ENCODE measurements at regions not wholly inside any gene's neighbourhood (a gene's known extent, or its start where the extent isn't known, plus 50 kb on each side); places are given as distances from the start of the nearest gene placed in this dataset.
"Not testable (repeated sequence)": the region's sequence is repeated elsewhere in the genome, so short reads cannot be mapped to it uniquely, and the experiment has no call there.

DNA sequence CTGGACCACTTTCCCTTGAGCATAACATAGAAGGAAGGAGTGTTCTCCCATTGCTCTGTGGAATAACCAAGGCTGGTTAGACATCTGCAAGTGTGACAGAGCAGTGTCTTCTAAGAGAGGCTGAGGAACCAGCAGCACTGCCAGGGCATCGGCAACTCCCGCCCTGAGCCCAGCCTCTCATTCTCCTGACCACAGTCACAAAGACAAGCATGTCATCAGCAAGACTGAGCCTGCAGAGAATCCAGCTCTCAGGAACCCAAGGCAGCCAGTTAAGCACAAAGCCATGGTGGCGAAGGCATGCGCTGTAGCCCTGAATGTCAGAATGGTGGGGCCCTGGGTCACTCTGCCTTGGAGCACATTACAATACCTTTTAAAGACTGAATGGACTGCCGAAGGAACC, 253.9 kb downstream of the AGTPBP1 start:
- no peak for DNase-seq

DNA sequence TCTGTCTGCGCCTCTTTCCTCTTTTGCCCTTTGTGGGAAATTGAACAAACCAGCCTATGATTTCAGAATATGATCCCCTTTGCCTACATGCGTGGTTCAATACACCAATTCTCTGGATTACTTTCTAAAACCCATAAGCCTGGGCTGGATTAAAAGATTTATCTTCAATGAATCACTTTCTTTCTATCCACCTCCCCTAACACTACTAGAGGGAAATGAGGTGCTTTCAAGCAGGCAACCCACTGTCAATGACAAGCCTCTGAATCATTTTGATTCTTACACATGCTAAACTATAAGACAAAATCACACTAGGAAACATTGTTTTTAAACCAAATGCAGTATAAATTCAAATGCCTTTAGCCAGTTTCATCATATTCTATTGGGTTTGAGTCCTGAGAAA, 257.5 kb downstream of the AGTPBP1 start:
- no peak for DNase-seq

DNA sequence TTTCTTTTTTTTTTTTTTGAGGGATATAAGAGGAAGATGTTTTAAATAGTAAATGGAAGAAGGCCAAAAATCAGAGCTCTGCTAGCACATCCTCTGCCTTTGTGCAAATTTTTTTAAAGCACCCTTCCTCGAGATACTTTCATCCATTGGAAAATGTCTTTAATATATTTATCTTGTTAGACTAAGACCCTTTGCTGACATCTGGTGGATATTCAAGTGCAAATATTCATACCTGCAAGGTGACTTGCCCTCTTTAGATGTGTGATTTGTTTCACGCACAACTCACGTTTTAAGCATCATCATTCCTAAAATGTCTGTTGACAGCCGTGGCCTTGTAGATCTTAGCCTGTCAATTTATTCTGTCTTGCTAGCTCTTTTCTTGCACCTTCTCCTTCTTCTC, 258.5 kb downstream of the AGTPBP1 start:
- DNase-seq = no peak

DNA sequence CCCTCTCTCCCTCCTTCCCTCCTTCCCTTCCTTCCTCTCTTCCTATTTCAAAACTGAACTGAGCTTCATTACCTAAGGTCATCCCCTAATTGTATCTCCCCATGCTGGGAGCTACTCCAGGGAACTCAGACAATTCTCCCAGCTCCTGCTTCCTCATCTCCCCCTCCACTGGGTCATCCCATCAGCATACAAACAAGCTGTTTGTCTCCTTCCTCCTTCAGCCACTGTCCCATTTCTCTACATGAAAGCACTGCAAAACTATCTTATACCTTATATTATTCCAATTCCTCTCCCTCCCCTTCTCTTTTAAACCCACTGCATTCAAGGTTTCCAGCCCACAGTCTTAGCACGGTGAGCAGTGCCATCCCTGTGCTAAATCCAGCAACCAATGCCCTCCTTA, 262.4 kb downstream of the AGTPBP1 start:
- DNase-seq = no peak

DNA sequence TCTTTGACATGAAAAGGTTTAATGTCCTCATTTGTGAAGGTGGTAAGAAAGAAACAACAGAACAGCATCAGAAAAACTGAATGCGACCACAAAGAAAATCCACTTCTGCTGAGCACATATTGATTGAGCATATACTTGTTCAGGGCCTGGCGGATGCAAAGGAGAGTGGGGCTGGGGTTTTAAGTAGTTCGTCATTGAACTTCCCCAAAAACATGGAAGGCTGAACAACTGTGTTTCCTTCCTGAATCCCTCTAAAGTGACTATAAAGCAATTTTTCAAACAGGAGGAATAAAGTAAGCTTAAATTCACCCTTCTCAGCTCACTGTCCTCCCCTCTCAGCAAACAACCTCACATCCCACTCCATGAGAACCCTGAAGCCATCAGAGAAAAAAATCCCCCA, 262.9 kb downstream of the AGTPBP1 start:
- DNase-seq = no peak

DNA sequence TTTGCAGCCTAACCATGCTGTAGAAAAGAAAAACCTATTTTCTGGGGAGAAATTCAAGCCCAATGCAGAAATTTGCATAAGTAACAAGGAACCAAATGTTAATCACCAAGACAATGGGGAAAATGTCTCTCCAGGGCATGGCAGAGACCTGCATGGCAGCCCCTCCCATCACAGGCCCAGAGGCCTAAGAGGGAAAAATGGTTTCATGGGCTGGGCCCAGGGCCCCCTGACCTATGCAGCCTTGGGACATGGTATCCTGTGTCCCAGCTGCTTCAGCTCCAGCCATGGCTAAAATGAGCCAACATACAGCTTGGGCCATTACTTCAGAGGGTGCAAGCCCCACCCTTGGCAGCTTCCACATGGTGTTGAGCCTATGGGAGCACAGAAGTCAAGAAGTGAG, 266.9 kb downstream of the AGTPBP1 start:
- not testable (repeated sequence) for DNase-seq

DNA sequence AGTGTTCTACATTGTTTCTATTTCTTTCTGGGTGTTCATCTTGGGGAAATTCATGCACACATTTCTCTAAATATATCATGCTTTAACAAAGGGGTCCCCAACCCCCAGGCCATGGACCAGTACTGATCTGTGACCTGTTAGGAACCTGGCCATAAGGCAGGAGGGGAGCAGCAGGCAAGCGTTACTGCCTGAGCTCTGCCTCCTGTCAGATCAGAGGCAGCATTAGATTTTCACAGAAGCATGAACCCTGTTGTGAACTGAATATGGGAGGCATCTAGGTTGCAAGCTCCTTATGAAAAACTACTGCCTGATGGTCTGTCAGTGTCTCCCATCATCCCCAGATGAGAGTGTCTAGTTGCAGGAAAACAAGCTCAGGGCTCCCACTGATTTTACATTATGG, 270.0 kb downstream of the AGTPBP1 start:
- no peak for DNase-seq

DNA sequence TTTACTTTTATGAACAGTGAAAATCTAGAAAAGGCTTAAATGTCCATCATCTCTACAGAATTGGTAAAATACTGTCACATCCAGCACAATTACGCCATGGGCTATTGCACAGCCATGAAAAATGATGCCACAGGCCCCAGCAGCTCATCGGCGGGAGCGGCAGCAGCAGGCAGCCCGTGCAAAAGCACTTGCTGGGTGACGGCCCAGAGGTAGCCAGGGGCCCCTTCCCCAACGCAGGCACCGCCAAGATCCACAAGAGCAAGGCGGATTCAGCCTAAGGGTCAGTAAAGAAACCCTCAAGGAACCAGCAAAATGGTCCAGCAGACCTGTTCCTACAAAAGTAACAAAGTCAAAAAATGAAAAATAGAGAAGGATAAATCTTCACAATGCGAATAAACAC, 272.7 kb downstream of the AGTPBP1 start:
- no peak for DNase-seq

DNA sequence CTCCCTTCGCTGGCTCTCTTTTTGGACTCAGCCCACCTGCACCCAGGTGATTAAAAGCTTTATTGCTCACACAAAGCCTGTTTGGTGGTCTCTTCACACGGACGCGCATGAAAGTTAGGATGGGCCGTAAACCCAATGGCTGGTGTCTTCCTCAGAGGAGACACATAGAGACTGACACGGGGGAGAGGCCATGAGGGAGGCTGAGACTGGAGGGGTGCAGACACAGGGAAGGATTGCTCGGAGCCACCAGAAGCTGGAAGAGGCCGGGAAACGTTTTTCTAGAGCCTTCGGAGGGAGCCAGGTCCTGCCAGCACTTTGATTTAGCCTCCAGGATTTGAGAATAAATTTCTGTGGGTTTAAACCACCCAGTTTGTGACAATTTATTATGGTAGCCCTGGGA, 274.9 kb downstream of the AGTPBP1 start:
- no peak for DNase-seq

DNA sequence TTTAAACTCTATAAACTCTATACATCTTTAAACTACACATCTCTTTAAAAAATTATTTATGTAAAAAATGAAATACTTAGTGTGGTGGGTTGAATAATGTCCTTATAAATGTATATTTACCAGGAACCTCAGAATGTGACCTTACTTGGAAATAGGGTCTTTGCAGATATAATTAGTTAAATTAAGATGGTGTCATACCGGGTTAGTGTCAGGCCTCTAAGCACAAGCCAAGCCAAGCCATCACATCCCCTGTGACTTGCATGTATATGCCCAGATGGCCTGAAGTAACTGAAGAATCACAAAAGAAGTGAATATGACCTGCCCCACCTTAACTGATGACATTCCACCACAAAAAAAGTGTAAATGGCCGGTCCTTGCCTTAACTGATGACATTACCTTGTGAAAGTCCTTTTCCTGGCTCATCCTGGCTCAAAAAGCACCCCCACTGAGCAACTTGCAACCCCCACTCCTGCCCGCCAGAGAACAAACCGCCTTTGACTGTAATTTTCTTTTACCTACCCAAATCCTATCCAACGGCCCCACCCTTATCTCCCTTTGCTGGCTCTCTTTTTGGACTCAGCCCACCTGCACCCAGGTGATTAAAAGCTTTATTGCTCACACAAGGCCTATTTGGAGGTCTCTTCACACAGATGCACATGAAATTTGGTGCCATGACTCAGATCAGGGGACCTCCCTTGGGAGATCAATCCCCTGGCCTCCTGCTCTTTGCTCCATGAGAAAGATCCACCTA, 283.5 kb downstream of the AGTPBP1 start:
- not testable (repeated sequence) for DNase-seq

DNA sequence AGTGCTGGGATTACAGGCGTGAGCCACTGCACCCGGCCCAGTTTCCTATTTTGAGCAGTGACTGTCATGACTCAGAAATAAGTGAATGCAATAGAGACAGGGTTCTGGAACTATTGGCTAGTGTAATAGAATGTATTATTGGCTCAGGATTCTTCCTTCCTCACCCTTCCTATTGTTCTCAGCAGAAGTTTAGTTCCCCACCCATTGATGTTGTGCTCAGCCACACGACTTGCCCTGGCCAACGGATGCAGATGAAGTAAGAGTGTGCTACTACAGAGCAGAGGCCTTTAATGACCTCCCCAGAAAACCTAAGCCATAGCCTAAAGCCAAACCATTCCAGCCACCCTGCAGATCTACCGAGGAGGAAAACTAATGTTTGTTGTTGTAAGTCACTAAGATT, 287.9 kb downstream of the AGTPBP1 start:
- DNase-seq = no peak

DNA sequence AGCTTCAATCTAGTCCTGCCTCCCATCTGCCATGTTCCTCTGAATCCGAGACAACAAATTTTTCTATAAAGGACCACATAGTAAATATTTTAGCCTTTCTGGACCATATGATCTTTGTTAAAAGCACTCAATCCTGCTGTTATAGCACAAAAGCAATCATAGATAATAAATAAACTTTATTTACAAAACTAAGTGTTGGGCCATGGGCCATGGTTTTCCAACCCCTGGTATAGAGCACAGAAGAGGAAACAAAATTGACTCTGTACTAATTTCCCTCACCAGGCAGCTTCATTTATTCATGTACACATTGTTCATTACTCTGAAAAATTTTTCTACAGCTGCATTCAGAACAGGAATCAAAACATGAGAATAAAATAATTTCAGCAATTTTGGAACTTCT, 288.9 kb downstream of the AGTPBP1 start:
- no peak for DNase-seq

DNA sequence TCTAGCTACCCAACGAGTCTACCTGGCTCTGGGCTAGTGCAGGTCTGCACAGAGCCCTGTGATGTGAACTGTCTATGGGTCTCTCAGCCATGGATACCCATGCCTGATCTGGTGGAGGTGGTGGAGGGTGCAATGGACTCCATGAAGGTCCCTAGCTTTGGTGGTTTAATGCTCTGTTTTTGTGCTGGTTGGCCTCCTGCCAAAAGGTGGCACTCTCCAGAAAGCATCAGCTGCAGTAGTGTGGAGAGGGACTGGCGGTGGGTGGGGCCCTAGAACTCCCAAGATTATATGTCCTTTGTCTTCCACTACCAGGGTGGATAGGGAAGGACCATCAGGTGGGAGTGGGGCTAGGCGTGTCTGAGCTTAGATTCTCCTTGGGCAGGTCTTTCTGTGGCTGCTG, 290.1 kb downstream of the AGTPBP1 start:
- DNase-seq = no peak

DNA sequence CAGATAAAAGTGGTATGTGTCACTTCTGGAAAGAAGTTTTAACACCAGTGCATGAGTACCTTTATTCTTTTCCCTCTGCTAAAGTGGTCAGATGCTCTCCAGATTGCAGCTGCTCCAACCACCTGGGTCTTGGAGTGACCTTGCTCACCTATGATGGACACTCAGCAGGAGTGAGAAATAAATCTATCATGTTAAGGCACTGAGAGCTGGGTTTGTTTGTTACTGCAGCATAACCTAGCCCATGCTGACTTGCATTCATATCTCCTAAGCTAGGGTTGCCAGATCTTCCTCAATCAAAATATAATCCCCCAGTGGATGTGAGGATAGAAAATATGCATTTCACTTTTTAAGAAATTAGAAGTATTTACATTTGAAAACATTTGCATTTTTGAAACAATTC, 295.9 kb downstream of the AGTPBP1 start:
- DNase-seq = no peak

DNA sequence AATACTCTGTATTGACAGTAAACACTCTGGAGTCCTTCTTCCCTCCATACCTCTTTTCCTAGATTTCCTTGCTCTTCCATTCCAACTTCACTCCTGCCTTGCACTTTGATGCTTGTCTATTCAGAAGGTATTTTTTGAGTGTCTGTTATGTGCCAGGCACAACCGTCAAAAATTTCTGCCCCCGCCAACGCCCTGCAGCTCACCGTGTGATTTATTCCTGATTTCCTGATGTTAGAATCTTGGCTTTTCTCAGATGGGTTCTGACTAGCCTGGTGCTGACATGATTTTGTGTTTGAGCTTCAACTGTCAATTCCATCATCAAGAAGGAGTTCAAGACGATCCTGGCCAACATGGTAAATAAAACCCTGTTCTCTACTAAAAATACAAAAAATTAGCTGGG, 297.5 kb downstream of the AGTPBP1 start:
- no peak for DNase-seq

DNA sequence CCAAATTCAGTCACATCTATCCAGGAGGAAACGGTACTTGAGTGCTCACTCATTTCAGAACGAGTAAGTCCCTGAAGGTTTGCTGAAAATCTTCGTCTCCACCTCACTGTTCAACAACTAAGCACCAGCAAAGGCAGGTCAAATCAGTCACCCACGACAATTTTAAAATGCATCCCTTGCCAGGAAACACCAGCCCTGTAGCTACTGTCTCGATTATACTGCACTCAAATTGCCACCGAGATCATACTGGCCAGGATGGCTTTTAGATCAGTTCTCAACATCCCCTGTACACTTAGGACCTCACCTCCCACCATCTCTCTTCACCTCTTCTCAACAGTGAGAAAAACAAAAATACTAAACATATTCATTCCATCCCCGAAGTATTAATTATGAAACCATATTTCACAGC, 298.6 kb downstream of the AGTPBP1 start:
- DNase-seq = no peak

DNA sequence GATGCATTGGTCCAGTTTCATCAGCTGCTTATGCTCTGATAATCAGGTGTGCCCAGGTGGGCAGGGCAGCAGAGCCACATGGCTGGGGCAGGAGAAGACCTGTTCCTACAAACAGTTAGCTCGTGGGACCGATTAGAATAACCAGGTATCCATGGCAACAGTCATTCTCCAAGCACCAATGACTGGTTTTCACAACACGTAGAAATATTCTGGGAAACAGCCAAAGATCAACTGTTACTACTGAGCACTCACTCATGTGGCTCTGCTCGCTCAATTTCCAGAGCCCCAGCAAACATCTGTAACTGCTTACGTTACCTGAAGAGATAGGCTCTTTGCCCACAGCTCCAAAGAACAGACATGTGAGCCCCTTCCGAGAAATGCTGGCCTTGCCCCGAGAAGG, 302.0 kb downstream of the AGTPBP1 start:
- no peak for DNase-seq

DNA sequence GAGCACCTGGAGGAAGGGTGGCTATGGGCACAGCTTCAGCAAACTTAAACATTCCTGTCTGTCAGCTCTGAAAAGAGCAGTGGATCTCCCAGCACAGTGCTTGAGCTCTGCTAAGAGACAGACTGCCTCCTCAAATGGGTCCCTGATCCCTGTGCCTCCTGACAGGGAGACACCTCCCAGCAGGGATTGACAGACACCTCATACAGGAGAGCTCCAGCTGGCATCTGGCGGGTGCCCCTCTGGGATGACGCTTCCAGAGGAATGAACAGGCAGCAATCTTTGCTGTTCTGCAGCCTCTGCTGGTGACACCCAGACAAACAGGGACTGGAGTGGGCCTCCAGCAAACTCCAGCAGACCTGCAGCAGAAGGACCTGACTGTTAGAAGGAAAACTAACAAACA, 307.8 kb downstream of the AGTPBP1 start:
- not testable (repeated sequence) for DNase-seq

DNA sequence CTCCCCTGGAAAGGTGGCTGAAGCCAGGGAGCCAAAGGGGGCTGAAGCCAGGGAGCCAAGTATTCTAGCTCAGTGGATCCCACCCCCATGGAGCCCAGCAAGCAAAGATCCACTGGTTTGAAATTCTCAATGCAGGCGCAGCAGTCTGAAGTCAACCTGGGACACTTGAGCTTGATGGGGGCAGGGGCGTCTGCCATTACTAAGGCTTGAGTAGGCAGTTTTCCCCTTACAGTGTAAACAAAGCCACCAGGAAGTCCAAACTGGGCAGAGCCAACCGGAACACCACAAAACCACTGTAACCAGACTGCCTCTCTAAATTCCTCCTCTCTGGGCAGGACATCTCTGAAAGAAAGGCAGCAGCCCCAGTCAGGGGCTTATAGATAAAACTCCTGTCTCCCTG, 308.2 kb downstream of the AGTPBP1 start:
- DNase-seq = not testable (repeated sequence)

DNA sequence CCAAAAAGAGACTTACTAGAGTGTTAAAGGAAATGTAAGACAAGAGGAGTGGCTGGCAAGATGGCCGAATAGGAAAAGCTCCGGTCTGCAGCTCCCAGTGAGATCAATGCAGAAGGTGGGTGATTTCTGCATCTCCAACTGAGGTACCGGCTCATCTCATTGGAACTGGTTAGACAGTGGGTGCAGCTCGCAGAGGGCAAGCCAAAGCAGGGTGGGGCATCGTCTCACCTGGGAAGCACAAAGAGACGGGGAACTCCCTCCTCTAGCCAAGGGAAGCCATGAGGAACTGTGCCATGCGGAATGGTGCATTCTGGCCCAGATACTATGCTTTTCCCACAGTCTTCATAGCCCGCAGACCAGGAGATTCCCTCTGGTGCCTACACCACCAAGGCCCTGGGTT, 308.7 kb downstream of the AGTPBP1 start:
- DNase-seq = no peak

DNA sequence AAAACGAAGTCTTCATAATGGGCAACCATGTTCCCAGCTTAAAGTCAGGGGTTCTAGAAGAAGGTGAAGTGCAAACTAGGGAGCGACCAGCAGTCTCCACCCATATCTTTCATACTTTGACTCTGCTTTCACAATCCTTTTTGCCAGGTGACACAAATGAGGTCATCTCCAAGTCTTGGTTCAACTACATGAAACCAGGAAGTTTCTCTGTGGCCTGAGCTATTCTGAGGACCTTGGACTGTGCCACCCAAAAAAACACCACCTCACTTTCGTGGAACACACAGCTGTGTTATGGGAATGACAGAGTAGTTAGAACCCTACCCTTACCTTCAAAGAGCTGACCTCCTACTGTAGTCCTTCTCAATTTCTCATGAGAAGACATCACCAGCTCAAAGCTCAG, 309.2 kb downstream of the AGTPBP1 start:
- DNase-seq = peak in 1 of 2 donors; percentile 2

DNA sequence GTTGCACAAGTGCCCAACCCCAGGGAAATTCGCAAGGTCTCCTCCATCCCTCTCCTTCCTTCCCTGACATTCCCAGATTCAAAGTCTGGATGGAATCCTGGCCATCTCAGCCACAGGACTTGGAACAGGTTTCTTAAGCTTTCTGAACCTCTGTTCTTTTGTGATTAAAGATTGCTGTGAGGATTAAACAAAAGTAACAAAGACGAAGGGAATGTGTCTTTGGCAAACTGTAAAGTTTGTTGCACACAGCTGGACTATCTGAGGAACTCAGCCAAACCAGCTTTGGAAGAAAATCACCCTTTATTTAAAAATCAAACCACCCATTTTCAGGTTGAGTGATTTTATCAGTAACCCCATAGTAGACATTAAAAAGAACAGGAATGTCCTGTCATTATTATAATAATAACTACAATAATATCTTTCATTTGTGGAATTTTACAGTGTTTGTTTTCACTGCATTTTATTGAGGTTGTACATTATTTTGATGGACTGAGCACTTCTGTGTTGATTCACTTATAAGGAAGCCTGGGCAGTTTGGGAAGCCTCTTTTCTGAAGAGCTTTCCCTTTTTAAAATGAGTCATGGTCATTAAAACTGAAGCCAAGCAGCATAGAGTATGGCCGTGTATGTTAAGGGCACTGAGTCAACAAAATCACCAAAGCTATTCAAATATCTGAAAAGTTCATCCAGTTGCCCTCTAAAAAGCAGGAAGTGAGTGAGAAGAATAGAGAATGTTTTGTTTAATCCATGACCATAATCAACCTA, 310.2 kb downstream of the AGTPBP1 start:
- DNase-seq = no peak

DNA sequence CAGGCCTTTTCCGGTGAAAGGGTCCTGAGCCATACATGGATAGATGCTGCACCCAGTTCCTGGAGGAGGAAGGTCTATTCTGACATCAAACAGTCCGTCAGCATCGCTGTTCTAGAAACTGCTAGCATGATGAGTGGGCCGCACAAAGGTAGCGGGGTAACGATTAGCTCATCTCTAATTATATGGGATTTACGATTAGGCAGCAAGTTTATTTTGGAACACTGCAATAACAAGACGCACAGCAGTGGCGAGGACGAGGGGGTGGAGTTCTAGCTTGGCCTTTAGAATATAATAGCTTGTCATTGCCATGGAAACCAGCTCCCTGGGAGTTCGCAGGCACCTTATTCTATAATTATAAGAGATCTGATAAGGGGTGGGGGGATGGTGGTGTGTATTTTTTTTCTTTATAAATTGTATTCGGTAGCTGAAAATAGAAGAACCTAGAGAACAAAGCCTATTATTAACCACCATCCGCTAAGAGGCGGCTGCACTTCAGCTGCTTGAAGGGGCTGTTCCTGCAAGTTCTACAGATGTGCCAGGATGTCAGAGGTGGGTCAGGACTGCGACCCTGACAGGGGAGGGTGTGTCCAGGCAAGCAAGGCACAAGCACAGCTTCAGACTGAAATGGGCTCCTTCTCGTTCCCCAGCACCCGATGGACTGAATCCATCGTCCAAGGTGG, 311.0 kb downstream of the AGTPBP1 start:
- DNase-seq = no peak

DNA sequence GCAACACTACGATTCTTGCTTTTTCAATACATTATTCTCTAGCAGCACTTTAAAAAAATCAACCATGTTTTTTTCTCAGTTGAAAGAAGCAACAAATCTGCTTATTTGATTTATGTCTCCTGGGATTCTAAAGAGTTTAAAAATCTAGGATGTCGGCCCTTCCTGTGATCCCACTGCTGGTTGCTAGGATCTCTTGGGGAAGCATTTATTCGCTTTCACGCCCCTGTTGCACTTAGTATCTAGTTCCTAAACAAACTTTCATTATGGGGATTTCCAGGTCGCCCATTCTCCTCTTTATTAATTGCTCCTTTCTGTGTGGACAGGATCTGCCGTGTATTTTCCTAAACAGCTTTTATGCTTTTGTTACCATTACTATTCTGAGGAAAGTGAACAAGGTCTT, 313.5 kb downstream of the AGTPBP1 start:
- no peak for DNase-seq

Data from inflammatory macrophage (primary cell).